GM19455 (cell line): ENCODE measurements at regions not wholly inside any gene's neighbourhood (a gene's known extent, or its start where the extent isn't known, plus 50 kb on each side); places are given as distances from the start of the nearest gene placed in this dataset.

ENCODE experiments used
- ATAC-seq: cut with Tn5 transposase; IDR thresholded peaks from one replicate; pipeline ENCODE4 v1.9.1; 2021; ENCODE audit not compliant: unreplicated experiment

GRCh38 chr3:178393824-178394223 lies 142.4 kb upstream of the KCNMB2 start:
- ATAC-seq, result no peak

- no peak for ATAC-seq
These were observed 139.9 kb upstream of the KCNMB2 start for GRCh38 chr3:178396318-178396717.

DNA sequence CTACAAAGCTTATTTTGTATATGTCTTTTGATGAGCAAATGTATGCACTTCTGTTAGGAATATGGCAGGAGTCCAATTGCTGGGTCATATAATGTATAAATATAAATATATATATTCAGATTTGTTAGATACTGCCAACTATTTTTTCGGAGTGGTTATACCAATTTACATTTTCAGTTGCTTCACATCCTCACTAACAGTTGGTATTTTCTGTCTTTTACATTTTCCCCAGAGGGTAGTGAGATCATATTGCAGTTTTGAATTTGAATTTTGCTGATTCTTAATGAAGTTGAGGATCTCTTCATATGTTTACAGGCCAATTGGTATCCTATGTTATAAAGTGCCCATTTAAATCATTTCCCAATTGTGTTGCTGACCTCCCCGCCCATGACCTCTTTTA lies 139.0 kb upstream of the KCNMB2 start:
- no peak for ATAC-seq

- ATAC-seq, result no peak
These were observed 138.4 kb upstream of the KCNMB2 start for GRCh38 chr3:178397836-178398235.

DNA sequence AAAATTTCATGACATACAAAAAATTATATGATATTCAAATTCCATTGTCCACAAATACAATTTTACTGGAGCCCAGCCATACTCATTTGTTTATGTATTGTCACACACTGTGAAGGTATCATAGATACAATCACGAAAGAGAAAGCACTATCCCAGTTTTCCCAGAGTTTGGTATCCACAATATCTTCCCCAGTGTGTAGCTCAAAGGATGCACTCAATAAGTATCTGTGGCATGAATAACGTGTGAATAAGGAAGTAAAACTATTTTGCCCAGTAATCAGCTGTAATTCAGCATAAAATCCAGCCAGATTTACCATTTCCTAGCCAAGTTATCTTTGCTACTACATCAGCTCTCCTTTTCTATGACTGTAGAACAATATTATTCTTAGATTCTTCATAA lies 131.3 kb upstream of the KCNMB2 start:
- ATAC-seq, result no peak

- ATAC-seq, result no peak
These were observed 130.7 kb upstream of the KCNMB2 start for GRCh38 chr3:178405531-178405930.

- no peak for ATAC-seq
These were observed 130.0 kb upstream of the KCNMB2 start for GRCh38 chr3:178406206-178406605.

DNA sequence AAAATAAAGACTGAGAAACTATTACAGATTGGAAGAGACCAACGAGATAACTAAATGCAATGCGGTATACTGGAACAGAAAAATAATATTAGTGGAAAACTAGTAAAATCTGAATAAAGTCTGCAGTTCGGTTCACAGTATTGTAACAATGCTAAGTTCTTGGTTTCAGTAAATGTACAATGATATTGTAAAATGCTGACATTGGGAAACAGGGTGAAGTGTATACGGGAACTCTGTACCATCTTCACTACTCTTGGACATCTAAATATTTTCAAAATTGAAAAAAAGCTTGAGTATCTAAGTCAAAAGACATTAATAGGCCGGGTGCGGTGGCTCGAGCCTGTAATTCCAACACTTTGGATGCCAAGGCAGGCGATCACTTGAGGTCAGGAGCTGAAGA lies 120.9 kb upstream of the KCNMB2 start:
- ATAC-seq, result no peak

DNA sequence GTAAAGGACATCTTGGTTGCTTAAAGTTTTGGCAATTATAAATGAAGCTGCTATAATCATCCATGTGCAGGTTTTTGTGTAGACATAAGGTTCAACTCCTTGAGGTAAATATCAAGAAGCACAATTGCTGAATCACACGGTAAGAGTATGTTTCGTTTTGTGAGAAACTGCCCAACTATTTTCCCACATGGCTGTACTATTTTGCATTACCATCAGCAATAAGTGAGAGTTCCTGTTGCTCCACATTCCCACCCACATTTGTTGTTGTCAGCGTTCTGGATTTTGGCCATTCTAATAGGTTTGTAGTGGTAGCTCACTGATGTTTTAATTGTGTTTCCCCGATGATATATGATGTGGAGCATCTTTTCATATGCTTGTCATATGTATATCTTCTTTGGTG lies 118.5 kb upstream of the KCNMB2 start:
- ATAC-seq, result no peak

GRCh38 chr3:178419071-178419470 lies 117.2 kb upstream of the KCNMB2 start:
- ATAC-seq, result no peak

DNA sequence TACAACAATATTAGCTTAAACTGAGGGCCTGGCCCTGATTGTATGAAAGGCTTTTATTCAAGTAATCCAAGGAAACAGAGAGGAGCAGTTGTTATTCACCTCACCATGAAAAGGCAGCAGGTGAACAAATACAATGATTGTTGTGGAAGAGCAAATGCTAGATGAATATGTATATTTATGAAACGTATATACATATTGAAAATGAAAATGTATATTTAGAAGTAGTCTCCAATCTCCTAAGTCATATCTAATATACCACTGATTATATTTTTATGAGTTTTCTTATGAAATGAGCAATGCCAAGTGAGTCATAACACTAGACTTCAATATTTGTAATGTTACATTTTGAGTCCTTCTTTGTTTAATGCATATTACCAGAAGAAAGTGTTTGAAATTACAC lies 116.2 kb upstream of the KCNMB2 start:
- no peak for ATAC-seq

DNA sequence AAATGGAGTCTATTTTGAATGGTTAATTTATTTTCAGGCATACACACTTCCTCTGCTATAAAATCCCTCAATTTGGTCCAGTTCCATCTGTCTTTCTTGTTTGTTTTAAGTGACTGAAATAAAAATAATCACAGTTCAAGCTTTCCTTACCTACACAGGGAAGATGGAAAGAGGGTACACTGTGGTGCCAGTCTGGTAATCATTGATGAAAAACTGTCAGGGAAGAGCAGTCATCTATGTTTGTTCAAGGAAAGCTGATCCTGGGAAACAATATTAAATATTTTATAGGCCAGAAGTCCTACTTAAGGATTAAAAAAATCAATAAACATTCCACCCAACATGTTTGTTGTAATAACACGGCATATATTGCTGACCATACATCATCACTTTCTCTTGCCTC lies 115.2 kb upstream of the KCNMB2 start:
- no peak for ATAC-seq

- ATAC-seq, result no peak
These were observed 113.8 kb upstream of the KCNMB2 start for GRCh38 chr3:178422406-178422805.

GRCh38 chr3:178428037-178428436 lies 108.2 kb upstream of the KCNMB2 start:
- ATAC-seq, result no peak

- no peak for ATAC-seq
These were observed 101.9 kb upstream of the KCNMB2 start for GRCh38 chr3:178434206-178434805.

- no peak for ATAC-seq
These were observed 100.7 kb upstream of the KCNMB2 start for GRCh38 chr3:178435575-178435974.

DNA sequence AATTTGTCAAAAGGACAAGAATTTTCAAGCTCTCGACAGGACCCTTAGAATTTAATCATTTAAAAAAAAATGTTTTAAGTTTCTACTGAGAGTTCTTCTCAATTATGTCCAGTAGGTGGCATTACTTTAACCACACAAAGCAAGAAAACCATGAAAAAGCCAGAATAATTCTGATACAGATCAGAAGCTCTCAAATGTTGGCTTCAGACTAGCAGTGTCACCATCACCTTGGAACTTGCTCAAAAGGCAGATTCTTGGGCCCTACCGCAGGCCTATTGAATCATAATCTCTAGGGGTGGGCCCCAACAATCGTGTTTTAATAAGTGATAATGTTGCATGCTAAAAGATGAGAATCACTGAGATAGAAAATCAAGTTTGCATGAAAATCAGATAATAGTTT lies 99.5 kb upstream of the KCNMB2 start:
- ATAC-seq, result peak; percentile 47

GRCh38 chr3:178437236-178437635 lies 99.0 kb upstream of the KCNMB2 start:
- ATAC-seq, result no peak

DNA sequence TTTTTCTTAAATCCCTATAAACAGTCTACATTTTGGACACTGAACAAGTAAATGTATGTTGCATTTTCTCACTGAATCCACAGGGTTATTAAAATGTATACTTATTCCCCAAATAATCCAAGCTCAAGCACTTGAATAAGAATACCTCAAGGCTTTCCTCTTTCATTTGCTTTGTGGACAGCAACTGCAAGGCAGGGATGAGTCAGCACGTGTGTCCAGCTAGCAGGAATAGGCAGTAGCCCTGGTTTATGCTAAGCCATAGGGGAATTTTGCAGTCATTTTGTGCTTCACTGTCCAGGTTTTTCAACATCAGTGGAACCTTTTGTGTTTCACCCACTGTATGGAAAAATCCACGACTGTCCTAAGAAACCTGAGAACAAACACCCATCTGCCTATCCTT lies 96.7 kb upstream of the KCNMB2 start:
- ATAC-seq, result no peak

DNA sequence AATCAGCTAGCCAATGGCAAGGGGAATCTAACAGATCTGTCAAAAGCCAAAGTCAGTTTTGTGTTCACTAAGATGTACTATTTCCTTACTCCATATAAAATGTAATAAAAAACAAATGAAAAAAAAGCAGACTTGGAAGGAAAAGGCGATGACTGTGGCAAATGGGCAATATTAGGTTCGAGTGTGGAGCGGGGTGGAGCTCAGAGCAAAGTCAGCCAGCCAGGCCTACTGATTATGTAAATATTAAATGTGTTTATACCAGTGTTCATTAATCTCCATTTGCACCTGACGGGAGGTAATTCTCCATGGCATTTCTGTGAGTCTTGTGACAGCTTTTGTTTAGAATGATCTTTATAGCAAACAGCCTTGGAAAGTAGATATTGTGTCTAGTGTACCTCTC lies 96.2 kb upstream of the KCNMB2 start:
- ATAC-seq, result no peak

DNA sequence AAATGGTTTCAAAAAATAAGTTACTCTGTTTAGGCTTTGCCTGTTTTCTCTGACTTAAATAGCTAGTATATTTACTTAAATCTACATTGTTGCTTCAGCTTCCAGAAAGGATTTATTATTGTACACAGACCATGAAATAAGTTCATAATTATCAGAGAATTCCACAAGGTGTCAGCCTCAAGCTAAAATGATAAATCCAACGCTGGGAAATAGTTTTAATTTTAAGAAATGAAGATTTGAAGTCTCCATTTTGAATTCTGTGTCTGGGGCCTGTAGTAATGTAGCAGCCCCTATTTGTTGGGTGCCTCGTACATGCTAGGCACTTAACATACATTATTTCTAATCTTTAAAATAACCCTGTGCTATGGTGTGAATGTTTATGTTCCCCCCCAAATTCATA lies 92.6 kb upstream of the KCNMB2 start:
- no peak for ATAC-seq

GRCh38 chr3:178445139-178445538 lies 91.1 kb upstream of the KCNMB2 start:
- ATAC-seq, result no peak

- no peak for ATAC-seq
These were observed 90.2 kb upstream of the KCNMB2 start for GRCh38 chr3:178446059-178446458.

DNA sequence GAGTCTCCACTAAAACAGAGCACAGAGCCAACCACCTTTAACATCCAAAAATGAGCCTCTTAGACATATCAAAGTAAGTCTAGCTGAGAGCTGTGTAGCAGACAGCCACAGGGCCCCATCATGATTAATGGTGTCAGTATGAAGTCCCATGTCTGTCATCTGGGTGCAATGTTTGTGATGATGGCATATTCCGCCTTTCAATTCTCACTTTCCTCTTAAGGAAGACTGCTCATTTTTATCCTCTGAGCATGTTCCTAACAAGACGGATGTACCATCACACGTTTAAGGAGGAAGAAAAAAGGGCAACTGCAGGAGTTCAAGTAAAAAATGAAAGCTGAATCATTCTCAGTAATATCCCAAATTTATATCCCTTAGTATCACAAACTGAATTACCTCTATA lies 85.8 kb upstream of the KCNMB2 start:
- ATAC-seq, result no peak
